ENCODE measurements at regions not wholly inside any gene's neighbourhood (a gene's known extent, or its start where the extent isn't known, plus 50 kb on each side); places are given as distances from the start of the nearest gene placed in this dataset.

GRCh38 chr11:95671768-95672167, 117.8 kb downstream of the FAM76B start:
- TF ChIP-seq POLR2A (IDR thresholded peaks at IDR 0.05): no peak
- TF ChIP-seq, protein P1, sequence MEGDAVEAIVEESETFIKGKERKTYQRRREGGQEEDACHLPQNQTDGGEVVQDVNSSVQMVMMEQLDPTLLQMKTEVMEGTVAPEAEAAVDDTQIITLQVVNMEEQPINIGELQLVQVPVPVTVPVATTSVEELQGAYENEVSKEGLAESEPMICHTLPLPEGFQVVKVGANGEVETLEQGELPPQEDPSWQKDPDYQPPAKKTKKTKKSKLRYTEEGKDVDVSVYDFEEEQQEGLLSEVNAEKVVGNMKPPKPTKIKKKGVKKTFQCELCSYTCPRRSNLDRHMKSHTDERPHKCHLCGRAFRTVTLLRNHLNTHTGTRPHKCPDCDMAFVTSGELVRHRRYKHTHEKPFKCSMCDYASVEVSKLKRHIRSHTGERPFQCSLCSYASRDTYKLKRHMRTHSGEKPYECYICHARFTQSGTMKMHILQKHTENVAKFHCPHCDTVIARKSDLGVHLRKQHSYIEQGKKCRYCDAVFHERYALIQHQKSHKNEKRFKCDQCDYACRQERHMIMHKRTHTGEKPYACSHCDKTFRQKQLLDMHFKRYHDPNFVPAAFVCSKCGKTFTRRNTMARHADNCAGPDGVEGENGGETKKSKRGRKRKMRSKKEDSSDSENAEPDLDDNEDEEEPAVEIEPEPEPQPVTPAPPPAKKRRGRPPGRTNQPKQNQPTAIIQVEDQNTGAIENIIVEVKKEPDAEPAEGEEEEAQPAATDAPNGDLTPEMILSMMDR (IDR thresholded peaks at IDR 0.05): no peak
